ENCODE measurements at regions not wholly inside any gene's neighbourhood (a gene's known extent, or its start where the extent isn't known, plus 50 kb on each side); places are given as distances from the start of the nearest gene placed in this dataset.

DNA sequence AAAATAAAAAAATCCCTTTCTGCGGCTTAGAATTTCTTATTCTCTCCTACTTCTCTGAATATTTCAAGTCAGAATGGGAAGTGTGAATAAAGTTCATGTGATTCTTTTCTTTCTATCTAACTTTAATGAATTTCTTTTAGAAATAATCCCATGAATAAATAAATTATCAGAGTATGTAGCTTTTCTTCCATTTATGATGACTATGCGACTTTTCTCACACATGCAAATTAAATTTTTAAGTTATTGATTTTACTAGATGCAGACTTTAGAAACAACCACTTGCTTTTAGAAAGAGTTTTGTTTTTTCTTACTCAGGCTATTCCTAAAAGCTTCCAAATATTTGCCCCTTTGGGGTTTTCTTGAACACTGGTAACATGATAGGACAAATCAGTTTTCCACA is 477.7 kb upstream of the AGTR1 start:
- FAIRE-seq, result no peak
- H3K36me3 ChIP-seq (ENCODE audit: insufficient read depth, low read length), result no peaks in the 10 kb centered on the region
- no peaks in the 10 kb centered on the region for H3K4me1 ChIP-seq (ENCODE audit: insufficient read depth, low read length)
- Mint-ChIP-seq H3K4me3 (ENCODE audit: unreplicated experiment) (no peak overlapping the region), H3K27ac (ENCODE audit: unreplicated experiment) (no peak overlapping the region), H3K36me3 (ENCODE audit: low read depth, unreplicated experiment) (no peaks in the 10 kb centered on the region), H3K4me1 (ENCODE audit: low read depth, unreplicated experiment) (no peaks in the 10 kb centered on the region), H3K9me3 (ENCODE audit: unreplicated experiment) (no peaks in the 10 kb centered on the region), H3K27me3 (ENCODE audit: low read depth, unreplicated experiment) (peaks cover 3% of the 10 kb centered on the region)
- no peaks in the 10 kb centered on the region for H3K27me3 ChIP-seq (ENCODE audit: insufficient read depth, low read length)
- H4K20me1 ChIP-seq (ENCODE audit: insufficient read depth, low read length), result no peaks in the 10 kb centered on the region
- no peak for DNase-seq (ENCODE audit: low read depth)
- H3K9ac ChIP-seq (ENCODE audit: low read length), result no peak overlapping the region
- H2AFZ ChIP-seq (ENCODE audit: low read depth, low read length), result no peak overlapping the region
- H3K9me3 ChIP-seq (ENCODE audit: insufficient read depth, low read depth, low read length), result no peaks in the 10 kb centered on the region
- H3K27ac ChIP-seq (ENCODE audit: low read depth, low read length), result no peak overlapping the region
- TF ChIP-seq EZH2 (IDR thresholded peaks at IDR 0.05; ENCODE audit: insufficient read depth, low read length), result no peak
- TF ChIP-seq, protein P1, sequence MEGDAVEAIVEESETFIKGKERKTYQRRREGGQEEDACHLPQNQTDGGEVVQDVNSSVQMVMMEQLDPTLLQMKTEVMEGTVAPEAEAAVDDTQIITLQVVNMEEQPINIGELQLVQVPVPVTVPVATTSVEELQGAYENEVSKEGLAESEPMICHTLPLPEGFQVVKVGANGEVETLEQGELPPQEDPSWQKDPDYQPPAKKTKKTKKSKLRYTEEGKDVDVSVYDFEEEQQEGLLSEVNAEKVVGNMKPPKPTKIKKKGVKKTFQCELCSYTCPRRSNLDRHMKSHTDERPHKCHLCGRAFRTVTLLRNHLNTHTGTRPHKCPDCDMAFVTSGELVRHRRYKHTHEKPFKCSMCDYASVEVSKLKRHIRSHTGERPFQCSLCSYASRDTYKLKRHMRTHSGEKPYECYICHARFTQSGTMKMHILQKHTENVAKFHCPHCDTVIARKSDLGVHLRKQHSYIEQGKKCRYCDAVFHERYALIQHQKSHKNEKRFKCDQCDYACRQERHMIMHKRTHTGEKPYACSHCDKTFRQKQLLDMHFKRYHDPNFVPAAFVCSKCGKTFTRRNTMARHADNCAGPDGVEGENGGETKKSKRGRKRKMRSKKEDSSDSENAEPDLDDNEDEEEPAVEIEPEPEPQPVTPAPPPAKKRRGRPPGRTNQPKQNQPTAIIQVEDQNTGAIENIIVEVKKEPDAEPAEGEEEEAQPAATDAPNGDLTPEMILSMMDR (IDR thresholded peaks at IDR 0.05; ENCODE audit: insufficient read depth, low read depth, low read length), result no peak
- no peak overlapping the region for H3K4me3 ChIP-seq (ENCODE audit: insufficient read depth, low read depth, low read length)
- H3K4me2 ChIP-seq (ENCODE audit: low read length), result no peak overlapping the region
- no peaks in the 10 kb centered on the region for H3K79me2 ChIP-seq (ENCODE audit: insufficient read depth, low read length)

DNA sequence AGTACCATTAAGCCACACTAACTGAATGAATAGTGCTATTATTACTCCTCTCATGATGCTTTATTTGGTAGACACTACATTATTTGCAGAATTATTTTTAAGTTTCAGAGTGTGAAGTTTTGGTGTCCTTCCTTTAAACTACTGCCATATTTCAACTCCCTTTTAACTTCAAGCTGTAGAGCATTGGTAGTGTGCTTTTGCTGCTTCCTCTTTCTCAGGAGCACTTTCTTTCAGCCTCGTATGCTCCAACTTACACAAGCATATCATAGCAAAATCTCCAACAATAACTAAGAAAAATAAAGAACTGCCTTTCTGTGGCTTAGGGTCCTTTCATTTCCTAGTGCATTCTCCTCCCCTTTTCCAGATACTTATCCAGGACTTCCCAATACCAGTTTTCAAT is 476.4 kb upstream of the AGTR1 start:
- H3K9me3 ChIP-seq (ENCODE audit: insufficient read depth, low read depth, low read length), result no peaks in the 10 kb centered on the region
- FAIRE-seq (no peak), DNase-seq (ENCODE audit: low read depth) (no peak)
- H3K27me3 ChIP-seq (ENCODE audit: insufficient read depth, low read length), result no peaks in the 10 kb centered on the region
- H3K4me1 ChIP-seq (ENCODE audit: insufficient read depth, low read length), result no peaks in the 10 kb centered on the region
- no peaks in the 10 kb centered on the region for H3K36me3 Mint-ChIP-seq (ENCODE audit: low read depth, unreplicated experiment)
- no peaks in the 10 kb centered on the region for H4K20me1 ChIP-seq (ENCODE audit: insufficient read depth, low read length)
- no peaks in the 10 kb centered on the region for H3K36me3 ChIP-seq (ENCODE audit: insufficient read depth, low read length)
- H3K79me2 ChIP-seq (ENCODE audit: insufficient read depth, low read length), result no peaks in the 10 kb centered on the region
- no peak overlapping the region for H3K4me3 Mint-ChIP-seq (ENCODE audit: unreplicated experiment)
- peaks cover 3% of the 10 kb centered on the region for H3K27me3 Mint-ChIP-seq (ENCODE audit: low read depth, unreplicated experiment)
- TF ChIP-seq, protein P1 (IDR thresholded peaks at IDR 0.05; ENCODE audit: insufficient read depth, low read depth, low read length), result no peak
- no peak for TF ChIP-seq EZH2 (IDR thresholded peaks at IDR 0.05; ENCODE audit: insufficient read depth, low read length)
- no peak overlapping the region for H3K4me2 ChIP-seq (ENCODE audit: low read length)
- no peaks in the 10 kb centered on the region for H3K9me3 Mint-ChIP-seq (ENCODE audit: unreplicated experiment)
- peaks cover 3% of the 10 kb centered on the region for H3K4me1 Mint-ChIP-seq (ENCODE audit: low read depth, unreplicated experiment)
- H3K27ac ChIP-seq (ENCODE audit: low read depth, low read length), result no peak overlapping the region
- H3K9ac ChIP-seq (ENCODE audit: low read length), result no peak overlapping the region
- no peak overlapping the region for H3K27ac Mint-ChIP-seq (ENCODE audit: unreplicated experiment)
- no peak overlapping the region for H2AFZ ChIP-seq (ENCODE audit: low read depth, low read length)
- H3K4me3 ChIP-seq (ENCODE audit: insufficient read depth, low read depth, low read length), result no peak overlapping the region

DNA sequence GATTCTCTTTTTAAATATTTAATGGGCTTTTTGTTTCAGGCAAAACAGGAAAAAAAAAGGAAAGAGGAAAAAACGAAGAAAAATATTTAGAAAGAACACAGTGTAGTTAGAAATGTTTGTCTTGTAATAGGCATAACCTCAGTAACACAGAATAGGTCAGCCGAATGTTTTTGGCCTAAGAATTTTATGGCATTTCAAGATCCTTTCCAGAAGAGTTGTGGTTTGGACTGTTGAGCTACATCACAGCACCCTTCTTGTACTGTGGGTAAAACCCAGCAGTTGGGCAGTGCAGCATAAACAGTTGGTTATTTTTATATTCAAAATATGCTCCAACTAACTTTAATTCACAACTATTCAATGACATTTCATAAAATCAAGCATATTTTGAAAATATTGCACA is 474.4 kb upstream of the AGTR1 start:
- Histone ChIP-seq H3K9me3 (ENCODE audit: insufficient read depth, low read depth, low read length) (no peaks in the 10 kb centered on the region), H3K9ac (ENCODE audit: low read length) (no peak overlapping the region), H3K4me3 (ENCODE audit: insufficient read depth, low read depth, low read length) (no peak overlapping the region), H3K4me1 (ENCODE audit: insufficient read depth, low read length) (no peaks in the 10 kb centered on the region), H3K4me2 (ENCODE audit: low read length) (no peak overlapping the region), H3K27me3 (ENCODE audit: insufficient read depth, low read length) (no peaks in the 10 kb centered on the region), H3K79me2 (ENCODE audit: insufficient read depth, low read length) (no peaks in the 10 kb centered on the region), H2AFZ (ENCODE audit: low read depth, low read length) (no peak overlapping the region), H3K27ac (ENCODE audit: low read depth, low read length) (no peak overlapping the region), H3K36me3 (ENCODE audit: insufficient read depth, low read length) (no peaks in the 10 kb centered on the region), H4K20me1 (ENCODE audit: insufficient read depth, low read length) (no peaks in the 10 kb centered on the region)
- Mint-ChIP-seq H3K4me3 (ENCODE audit: unreplicated experiment) (no peak overlapping the region), H3K36me3 (ENCODE audit: low read depth, unreplicated experiment) (no peaks in the 10 kb centered on the region), H3K9me3 (ENCODE audit: unreplicated experiment) (no peaks in the 10 kb centered on the region), H3K27me3 (ENCODE audit: low read depth, unreplicated experiment) (peaks cover 3% of the 10 kb centered on the region), H3K4me1 (ENCODE audit: low read depth, unreplicated experiment) (peaks cover 9% of the 10 kb centered on the region), H3K27ac (ENCODE audit: unreplicated experiment) (no peak overlapping the region)
- TF ChIP-seq EZH2 (IDR thresholded peaks at IDR 0.05; ENCODE audit: insufficient read depth, low read length), result no peak
- TF ChIP-seq, protein P1 (IDR thresholded peaks at IDR 0.05; ENCODE audit: insufficient read depth, low read depth, low read length), result no peak
- no peak for FAIRE-seq
- peak; percentile 25 for DNase-seq (ENCODE audit: low read depth)
